ENCODE measurements at regions not wholly inside any gene's neighbourhood (a gene's known extent, or its start where the extent isn't known, plus 50 kb on each side); places are given as distances from the start of the nearest gene placed in this dataset.

- CTCF ChIA-PET: interaction anchor here (2.9 kb wide), 1 partner anchor 10 kb away, joined by 15 read pairs; no protein-coding TSS in a partner anchor
These were observed 124.3 kb downstream of the PTPRS start for GRCh38 chr19:5216141-5216847.

GRCh38 chr19:5215431-5215830 lies 125.2 kb downstream of the PTPRS start:
- TF ChIP-seq, protein P1, sequence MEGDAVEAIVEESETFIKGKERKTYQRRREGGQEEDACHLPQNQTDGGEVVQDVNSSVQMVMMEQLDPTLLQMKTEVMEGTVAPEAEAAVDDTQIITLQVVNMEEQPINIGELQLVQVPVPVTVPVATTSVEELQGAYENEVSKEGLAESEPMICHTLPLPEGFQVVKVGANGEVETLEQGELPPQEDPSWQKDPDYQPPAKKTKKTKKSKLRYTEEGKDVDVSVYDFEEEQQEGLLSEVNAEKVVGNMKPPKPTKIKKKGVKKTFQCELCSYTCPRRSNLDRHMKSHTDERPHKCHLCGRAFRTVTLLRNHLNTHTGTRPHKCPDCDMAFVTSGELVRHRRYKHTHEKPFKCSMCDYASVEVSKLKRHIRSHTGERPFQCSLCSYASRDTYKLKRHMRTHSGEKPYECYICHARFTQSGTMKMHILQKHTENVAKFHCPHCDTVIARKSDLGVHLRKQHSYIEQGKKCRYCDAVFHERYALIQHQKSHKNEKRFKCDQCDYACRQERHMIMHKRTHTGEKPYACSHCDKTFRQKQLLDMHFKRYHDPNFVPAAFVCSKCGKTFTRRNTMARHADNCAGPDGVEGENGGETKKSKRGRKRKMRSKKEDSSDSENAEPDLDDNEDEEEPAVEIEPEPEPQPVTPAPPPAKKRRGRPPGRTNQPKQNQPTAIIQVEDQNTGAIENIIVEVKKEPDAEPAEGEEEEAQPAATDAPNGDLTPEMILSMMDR (IDR thresholded peaks at IDR 0.05; ENCODE audit: insufficient read depth, low read length, missing control alignments): no peak
- POLR2A ChIA-PET: no interaction called here
- H3K4me3 ChIP-seq (ENCODE audit: low read depth, low read length): no peak overlapping the region
- DNase-seq (ENCODE audit: low read depth, low spot score): no peak
- CTCF ChIA-PET: interaction anchor here (2.9 kb wide), 1 partner anchor 10 kb away, joined by 15 read pairs; no protein-coding TSS in a partner anchor

More at GRCh38 chr19:5216141-5216847, 124.3 kb downstream of the PTPRS start:
- TF ChIP-seq, protein P1 (IDR thresholded peaks at IDR 0.05; ENCODE audit: insufficient read depth, low read length, missing control alignments): no peak
- no peak for DNase-seq (ENCODE audit: low read depth, low spot score)
- POLR2A ChIA-PET: no interaction called here
- no peak overlapping the region for H3K4me3 ChIP-seq (ENCODE audit: low read depth, low read length)

- ChIA-PET CTCF (no interaction called here), POLR2A (no interaction called here)
- no peak for DNase-seq (ENCODE audit: low read depth, low spot score)
- TF ChIP-seq, protein P1 (IDR thresholded peaks at IDR 0.05; ENCODE audit: insufficient read depth, low read length, missing control alignments): no peak
- H3K4me3 ChIP-seq (ENCODE audit: low read depth, low read length): no peak overlapping the region
These were observed 125.7 kb downstream of the PTPRS start for GRCh38 chr19:5214902-5215301.

DNA sequence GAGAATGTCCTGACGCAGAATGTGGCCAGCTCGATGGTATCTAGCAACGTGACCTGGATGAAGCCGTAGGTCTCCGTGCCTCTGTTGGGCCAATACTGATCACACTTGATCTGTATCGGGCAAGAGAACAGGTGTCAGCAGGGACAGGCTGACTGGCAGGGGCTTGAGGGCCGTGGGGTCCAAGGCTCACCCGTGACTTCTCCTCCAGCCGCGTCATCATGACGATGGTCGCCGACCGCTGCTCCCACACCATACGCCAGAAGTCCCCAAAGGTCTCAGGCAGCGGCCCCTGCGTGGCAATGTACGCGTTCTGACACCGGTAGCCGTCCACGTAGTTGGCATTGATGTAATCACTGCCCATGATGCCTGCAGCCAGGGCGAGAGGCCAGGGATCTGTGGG lies 126.2 kb downstream of the PTPRS start:
- TF ChIP-seq, protein P1 (IDR thresholded peaks at IDR 0.05; ENCODE audit: insufficient read depth, low read length, missing control alignments): no peak
- POLR2A ChIA-PET: no interaction called here
- CTCF ChIA-PET: no interaction called here

GRCh38 chr19:5213667-5214066 lies 126.9 kb downstream of the PTPRS start:
- POLR2A ChIA-PET: no interaction called here

More for the DNA sequence above, 126.2 kb downstream of the PTPRS start:
- no peak for DNase-seq (ENCODE audit: low read depth, low spot score)
- no peak overlapping the region for H3K4me3 ChIP-seq (ENCODE audit: low read depth, low read length)

GRCh38 chr19:5212101-5212500 lies 128.5 kb downstream of the PTPRS start:
- POLR2A ChIA-PET: no interaction called here
- CTCF ChIA-PET: no interaction called here
- TF ChIP-seq, protein P1 (IDR thresholded peaks at IDR 0.05; ENCODE audit: insufficient read depth, low read length, missing control alignments): no peak
- no peak overlapping the region for H3K4me3 ChIP-seq (ENCODE audit: low read depth, low read length)
- no peak for DNase-seq (ENCODE audit: low read depth, low spot score)

More at GRCh38 chr19:5213667-5214066, 126.9 kb downstream of the PTPRS start:
- CTCF ChIA-PET: no interaction called here
- no peak for DNase-seq (ENCODE audit: low read depth, low spot score)
- H3K4me3 ChIP-seq (ENCODE audit: low read depth, low read length): no peak overlapping the region
- TF ChIP-seq, protein P1 (IDR thresholded peaks at IDR 0.05; ENCODE audit: insufficient read depth, low read length, missing control alignments): no peak
